H9 (cell line): ENCODE measurements at regions not wholly inside any gene's neighbourhood (a gene's known extent, or its start where the extent isn't known, plus 50 kb on each side); places are given as distances from the start of the nearest gene placed in this dataset.

ENCODE experiments used
- DNase-seq: peaks from one replicate; pipeline ENCODE4 v3.0.0-alpha.2; 2017
- H2AFZ ChIP-seq: one replicate; pipeline ENCODE4 v1.6.1; 2013; ENCODE audit warnings: mild to moderate bottlenecking, low read length, control low read depth, moderate library complexity
- H2AK5ac ChIP-seq: 2 replicates; pipeline ENCODE4 v1.6.1; 2013; ENCODE audit warnings: low read length, control low read depth, mixed read lengths; ENCODE audit not compliant: insufficient read length
- H2BK120ac ChIP-seq: one replicate; pipeline ENCODE4 v1.6.1; 2013; ENCODE audit warnings: low read depth, mild to moderate bottlenecking, low read length, control low read depth, inconsistent platforms; ENCODE audit not compliant: poor library complexity, severe bottlenecking
- H2BK12ac ChIP-seq: 2 replicates; pipeline ENCODE4 v1.6.1; 2013; ENCODE audit warnings: low read length, control low read depth, mixed read lengths, low read depth; ENCODE audit not compliant: insufficient read length
- H2BK15ac ChIP-seq: 2 replicates; pipeline ENCODE4 v1.6.1; 2013; ENCODE audit warnings: low read depth, low read length, control low read depth
- H2BK20ac ChIP-seq: one replicate; pipeline ENCODE4 v1.6.1; 2013; ENCODE audit warnings: low read depth, mild to moderate bottlenecking, low read length, control low read depth, inconsistent platforms; ENCODE audit not compliant: poor library complexity, severe bottlenecking
- H2BK5ac ChIP-seq: 2 replicates; pipeline ENCODE4 v1.6.1; 2013; ENCODE audit warnings: low read length, control low read depth, mixed read lengths; ENCODE audit not compliant: insufficient read length
- H3K14ac ChIP-seq: 2 replicates; pipeline ENCODE4 v1.6.1; 2013; ENCODE audit warnings: low read length, control low read depth; ENCODE audit not compliant: insufficient read depth
- H3K18ac ChIP-seq: 2 replicates; pipeline ENCODE4 v1.6.1; 2013; ENCODE audit warnings: low read depth, mild to moderate bottlenecking, mixed read lengths, low read length, control low read depth; ENCODE audit not compliant: insufficient read length
- H3K23ac ChIP-seq: 2 replicates; pipeline ENCODE4 v1.6.1; 2013; ENCODE audit warnings: low read length, control low read depth, mixed read lengths, low read depth; ENCODE audit not compliant: insufficient read length
- H3K23me2 ChIP-seq: 2 replicates; pipeline ENCODE4 v1.6.1; 2013; ENCODE audit warnings: low read depth, mild to moderate bottlenecking, mixed read lengths, low read length, control low read depth; ENCODE audit not compliant: insufficient read length, poor library complexity, severe bottlenecking
- H3K27ac ChIP-seq: 2 replicates; pipeline ENCODE4 v1.5.1; 2013; ENCODE audit warnings: low read length, control low read depth, mixed read lengths, low read depth; ENCODE audit not compliant: insufficient read length
- H3K27me3 ChIP-seq: 2 replicates; pipeline ENCODE4 v1.6.1; 2013; ENCODE audit warnings: low read length, control low read depth, inconsistent platforms; ENCODE audit not compliant: insufficient read depth
- H3K4ac ChIP-seq: 2 replicates; pipeline ENCODE4 v1.6.1; 2013; ENCODE audit warnings: low read depth, mild to moderate bottlenecking, control low read depth, inconsistent platforms, low read length, moderate library complexity
- H3K4me1 ChIP-seq: 2 replicates; pipeline ENCODE4 v1.6.1; 2013; ENCODE audit warnings: low read length, control low read depth, inconsistent platforms; ENCODE audit not compliant: insufficient read depth
- H3K4me2 ChIP-seq: 2 replicates; pipeline ENCODE4 v1.6.1; 2013; ENCODE audit warnings: low read length, control low read depth, mixed read lengths; ENCODE audit not compliant: insufficient read length, insufficient read depth
- H3K56ac ChIP-seq: 2 replicates; pipeline ENCODE4 v1.6.1; 2013; ENCODE audit warnings: low read depth, mild to moderate bottlenecking, mixed read lengths, low read length, control low read depth; ENCODE audit not compliant: insufficient read length
- H3K79me1 ChIP-seq: 2 replicates; pipeline ENCODE4 v1.6.1; 2013; ENCODE audit warnings: low read depth, mild to moderate bottlenecking, moderate library complexity, low read length, control low read depth, inconsistent platforms; ENCODE audit not compliant: insufficient read depth, poor library complexity, severe bottlenecking
- H3K79me2 ChIP-seq: 2 replicates; pipeline ENCODE4 v1.6.1; 2013; ENCODE audit warnings: low read length, control low read depth, inconsistent platforms; ENCODE audit not compliant: insufficient read depth
- H3K9ac ChIP-seq: 2 replicates; pipeline ENCODE4 v1.6.1; 2013; ENCODE audit warnings: low read length, control low read depth, mixed read lengths; ENCODE audit not compliant: insufficient read length; ENCODE audit errors: extremely low read depth
- H3K9me3 ChIP-seq: one replicate; pipeline ENCODE4 v1.6.1; 2013; ENCODE audit warnings: low read depth, low read length, inconsistent platforms; ENCODE audit not compliant: control insufficient read depth
- H3T11ph ChIP-seq: one replicate; pipeline ENCODE4 v1.6.1; 2013; ENCODE audit warnings: mild to moderate bottlenecking, low read length, control low read depth, inconsistent platforms
- H4K20me1 ChIP-seq: one replicate; pipeline ENCODE4 v1.6.1; 2013; ENCODE audit not compliant: control insufficient read depth, insufficient read length, insufficient read depth
- H4K5ac ChIP-seq: 2 replicates; pipeline ENCODE4 v1.6.1; 2013; ENCODE audit warnings: low read depth, mild to moderate bottlenecking, mixed read lengths, low read length, control low read depth; ENCODE audit not compliant: insufficient read length
- H4K8ac ChIP-seq: replicated peaks from 2 replicates; pipeline ENCODE4 v1.6.1; 2013; ENCODE audit warnings: low read length, control low read depth, mixed read lengths, low read depth; ENCODE audit not compliant: insufficient read length
- H4K91ac ChIP-seq: 2 replicates; pipeline ENCODE4 v1.6.1; 2013; ENCODE audit warnings: low read depth, mild to moderate bottlenecking, moderate library complexity, mixed read lengths, low read length, control low read depth; ENCODE audit not compliant: insufficient read length
- H3K27ac Mint-ChIP-seq, 3 experiments: 2 replicates in 2 of 3; 3 replicates in 1 of 3; pipeline ENCODE4 v1.8.0; 2020 to 2021; ENCODE audit warnings: mixed read lengths in 3 of 3, mild to moderate bottlenecking in 1 of 3, moderate library complexity in 1 of 3
- H3K27me3 Mint-ChIP-seq: 2 replicates; pipeline ENCODE4 v1.8.0; 2021; ENCODE audit warnings: low read depth, mild to moderate bottlenecking, moderate library complexity, mixed read lengths
- H3K36me3 Mint-ChIP-seq, 3 experiments: 2 replicates in 2 of 3; 3 replicates in 1 of 3; pipeline ENCODE4 v1.8.0; 2020 to 2021; ENCODE audit warnings: low read depth in 3 of 3, mixed read lengths in 3 of 3; ENCODE audit not compliant: insufficient read depth in 1 of 3
- H3K4me1 Mint-ChIP-seq, 2 experiments: 2 replicates each; pipeline ENCODE4 v1.8.0; 2020; ENCODE audit warnings: mixed read lengths in 2 of 2
- H3K4me3 Mint-ChIP-seq, 2 experiments: 2 replicates in 1 of 2; 3 replicates in 1 of 2; pipeline ENCODE4 v1.8.0; 2020 to 2021; ENCODE audit warnings: mild to moderate bottlenecking in 2 of 2, mixed read lengths in 2 of 2, moderate library complexity in 1 of 2
- H3K9me3 Mint-ChIP-seq, 2 experiments: 2 replicates in 1 of 2; 3 replicates in 1 of 2; pipeline ENCODE4 v1.8.0; 2020; ENCODE audit warnings: mild to moderate bottlenecking in 2 of 2, mixed read lengths in 2 of 2, moderate library complexity in 1 of 2
- WGBS: extraction: QIAGEN DNeasy Blood & Tissue Kit; methylation state at CpG from one replicate; pipeline ENCODE4 v1.1.7; 2013; ENCODE audit warnings: missing lambda C conversion rate, low lambda C conversion rate, mixed read lengths; ENCODE audit not compliant: insufficient read length; ENCODE audit errors: extremely low coverage; 5-methylcytosine and 5-hydroxymethylcytosine counted together
- TF ChIP-seq, protein P1 (sequence below): fragments of 200-600 bp; sonication (generic); conservative IDR thresholded peaks from 3 replicates; pipeline ENCODE4 v1.8.0; 2021; ENCODE audit warnings: antibody characterized with exemption, mild to moderate bottlenecking

- no peak overlapping the region for H3T11ph ChIP-seq
- H3K4me1 ChIP-seq, result no peaks in the 10 kb centered on the region
- H3K27ac ChIP-seq, result no peak overlapping the region
- no peaks in the 10 kb centered on the region for H4K20me1 ChIP-seq
- H4K91ac ChIP-seq, result no peak overlapping the region
- H3K9ac ChIP-seq, result no peak overlapping the region
- no peak overlapping the region for H3K4me2 ChIP-seq
- no peak overlapping the region for H2BK20ac ChIP-seq
- no peak overlapping the region for H2BK15ac ChIP-seq
- WGBS, result no CpG with 5 or more reads among the region's 3 CpGs
- H3K27me3 Mint-ChIP-seq, result no peaks in the 10 kb centered on the region
- H2AK5ac ChIP-seq, result no peak overlapping the region
- no peak overlapping the region for H2AFZ ChIP-seq
- H3K14ac ChIP-seq, result no peak overlapping the region
- H3K18ac ChIP-seq, result no peak overlapping the region
- H3K4ac ChIP-seq, result no peak overlapping the region
- H3K4me1 Mint-ChIP-seq, result no peaks in the 10 kb centered on the region
- no peaks in the 10 kb centered on the region; a peak in 2 of 5 replicates for H3K9me3 Mint-ChIP-seq
- H3K56ac ChIP-seq, result no peak overlapping the region
- no peaks in the 10 kb centered on the region for H3K9me3 ChIP-seq
- no peaks in the 10 kb centered on the region for H3K27me3 ChIP-seq
- H3K79me2 ChIP-seq, result no peaks in the 10 kb centered on the region
- no peak overlapping the region for H4K8ac ChIP-seq
- H3K36me3 Mint-ChIP-seq, result peaks cover 0 to 4% (median 0%) of the 10 kb centered on the region in 3 experiments; a peak in 1 of 7 replicates
- TF ChIP-seq, protein P1, sequence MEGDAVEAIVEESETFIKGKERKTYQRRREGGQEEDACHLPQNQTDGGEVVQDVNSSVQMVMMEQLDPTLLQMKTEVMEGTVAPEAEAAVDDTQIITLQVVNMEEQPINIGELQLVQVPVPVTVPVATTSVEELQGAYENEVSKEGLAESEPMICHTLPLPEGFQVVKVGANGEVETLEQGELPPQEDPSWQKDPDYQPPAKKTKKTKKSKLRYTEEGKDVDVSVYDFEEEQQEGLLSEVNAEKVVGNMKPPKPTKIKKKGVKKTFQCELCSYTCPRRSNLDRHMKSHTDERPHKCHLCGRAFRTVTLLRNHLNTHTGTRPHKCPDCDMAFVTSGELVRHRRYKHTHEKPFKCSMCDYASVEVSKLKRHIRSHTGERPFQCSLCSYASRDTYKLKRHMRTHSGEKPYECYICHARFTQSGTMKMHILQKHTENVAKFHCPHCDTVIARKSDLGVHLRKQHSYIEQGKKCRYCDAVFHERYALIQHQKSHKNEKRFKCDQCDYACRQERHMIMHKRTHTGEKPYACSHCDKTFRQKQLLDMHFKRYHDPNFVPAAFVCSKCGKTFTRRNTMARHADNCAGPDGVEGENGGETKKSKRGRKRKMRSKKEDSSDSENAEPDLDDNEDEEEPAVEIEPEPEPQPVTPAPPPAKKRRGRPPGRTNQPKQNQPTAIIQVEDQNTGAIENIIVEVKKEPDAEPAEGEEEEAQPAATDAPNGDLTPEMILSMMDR, result no peak
- no peak overlapping the region for H3K27ac Mint-ChIP-seq
- no peak for DNase-seq
- H3K79me1 ChIP-seq, result no peaks in the 10 kb centered on the region
- no peak overlapping the region for H2BK120ac ChIP-seq
- H3K23ac ChIP-seq, result no peak overlapping the region
- H4K5ac ChIP-seq, result no peak overlapping the region
- H3K23me2 ChIP-seq, result no peaks in the 10 kb centered on the region
- no peak overlapping the region for H3K4me3 Mint-ChIP-seq
- H2BK5ac ChIP-seq, result no peak overlapping the region
- no peak overlapping the region for H2BK12ac ChIP-seq
Measured at GRCh38 chr13:56903710-56904282, 236.9 kb upstream of the PRR20A start.
